ENCODE measurements at regions not wholly inside any gene's neighbourhood (a gene's known extent, or its start where the extent isn't known, plus 50 kb on each side); places are given as distances from the start of the nearest gene placed in this dataset.

DNA sequence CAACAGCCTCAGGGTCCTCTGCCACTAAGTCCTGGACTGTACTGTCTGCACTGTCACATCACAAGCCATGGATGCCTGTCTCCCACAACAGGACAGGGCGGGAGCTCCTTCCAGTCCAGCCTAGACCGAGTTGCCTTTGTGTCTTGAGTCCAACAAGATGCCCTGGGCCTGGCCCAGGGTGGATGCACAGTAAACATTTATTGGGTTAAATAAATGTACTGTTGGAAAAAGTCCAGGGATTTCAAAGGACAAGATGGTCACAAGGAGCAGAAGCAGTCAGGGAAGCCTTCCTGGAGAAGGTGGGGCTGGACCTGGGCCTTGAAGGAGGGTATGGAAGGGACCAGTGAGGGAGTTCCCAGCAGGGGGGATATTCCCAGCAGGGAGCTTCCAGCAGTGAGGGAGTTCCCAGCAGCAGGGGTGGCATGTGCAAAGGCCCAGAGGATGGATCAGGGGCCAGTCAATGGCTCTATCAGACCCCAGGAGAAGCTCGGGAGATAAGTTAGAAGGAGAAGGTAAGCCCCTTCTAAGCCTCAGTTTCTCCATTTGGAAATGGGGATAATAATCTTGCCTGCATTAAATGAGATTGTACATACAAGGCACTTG lies 72.7 kb upstream of the NEURL1B start:
- DNase-seq, result no peak

DNA sequence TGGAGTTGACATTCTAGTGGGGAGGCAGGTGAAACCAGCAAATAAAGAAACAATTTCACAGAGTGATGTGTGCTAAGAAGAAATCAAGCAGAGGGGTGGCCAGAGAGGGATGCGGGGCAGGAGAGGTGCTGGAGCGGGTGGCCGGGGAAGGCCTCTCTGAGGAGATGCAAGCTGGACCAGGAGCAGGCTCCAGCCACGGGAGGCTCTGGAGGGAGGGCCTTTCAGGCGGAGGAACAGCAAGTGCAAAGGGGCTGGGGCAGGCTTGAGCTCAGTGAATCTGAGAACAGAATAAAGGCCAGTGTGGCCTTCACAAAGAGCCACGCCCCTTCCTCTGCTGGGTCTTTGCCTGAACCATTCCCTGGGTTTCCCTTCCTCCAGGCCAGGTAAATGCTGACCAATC lies 73.2 kb upstream of the NEURL1B start:
- DNase-seq, result no peak

DNA sequence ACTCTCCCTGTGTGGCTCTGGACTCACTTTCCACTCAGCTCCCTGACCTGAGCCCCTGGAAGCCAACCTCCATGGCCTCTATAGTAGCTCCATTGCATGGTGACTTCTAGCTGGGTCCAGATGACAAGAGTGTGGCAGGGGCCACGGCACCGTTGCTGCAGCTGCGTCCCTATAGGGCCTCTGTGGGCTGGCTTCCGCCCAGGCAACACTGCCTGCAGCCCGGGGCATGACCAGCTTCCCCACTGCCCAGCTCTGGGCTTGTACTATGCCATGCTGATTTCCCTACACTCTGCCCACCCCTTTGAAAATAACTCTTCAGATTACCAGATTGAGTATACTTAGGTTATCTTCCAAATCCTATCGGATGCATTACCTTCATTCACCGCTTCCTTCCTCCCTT lies 73.8 kb upstream of the NEURL1B start:
- DNase-seq, result no peak

DNA sequence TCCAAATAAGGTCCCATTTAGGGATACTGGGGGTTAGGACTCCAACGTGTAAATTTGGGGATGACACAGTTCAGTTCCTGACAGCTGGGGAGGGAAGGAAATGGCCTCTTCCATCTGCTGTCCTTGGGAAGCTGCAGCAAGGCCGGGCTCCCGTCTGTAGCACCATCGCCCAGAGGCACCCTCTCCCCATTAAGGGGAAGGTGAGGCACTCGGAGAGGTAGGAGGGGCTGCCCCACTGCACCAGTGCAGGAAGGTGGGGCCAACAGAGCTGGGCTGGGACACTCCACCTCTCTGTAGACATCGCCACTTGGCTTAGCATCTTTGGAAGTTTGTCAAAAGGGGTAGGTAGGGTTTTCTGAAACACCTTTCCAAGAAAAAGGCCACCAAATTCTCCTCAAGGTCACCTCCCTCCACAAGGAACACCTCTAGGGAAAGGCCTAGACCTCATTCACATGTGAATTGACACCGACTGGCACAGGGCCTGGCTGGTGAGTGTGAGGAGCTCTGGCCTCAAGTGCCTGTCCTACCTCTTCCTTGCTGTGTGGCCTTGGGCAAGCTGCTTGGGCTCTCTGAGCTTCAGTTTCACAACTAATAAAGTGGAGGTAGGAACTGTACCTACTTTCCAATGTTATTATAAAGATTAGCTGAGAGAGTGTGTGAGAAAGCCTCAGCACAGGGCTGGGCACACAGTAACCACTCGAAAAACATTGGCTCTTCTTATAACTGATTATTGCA lies 75.0 kb upstream of the NEURL1B start:
- no peak for DNase-seq

DNA sequence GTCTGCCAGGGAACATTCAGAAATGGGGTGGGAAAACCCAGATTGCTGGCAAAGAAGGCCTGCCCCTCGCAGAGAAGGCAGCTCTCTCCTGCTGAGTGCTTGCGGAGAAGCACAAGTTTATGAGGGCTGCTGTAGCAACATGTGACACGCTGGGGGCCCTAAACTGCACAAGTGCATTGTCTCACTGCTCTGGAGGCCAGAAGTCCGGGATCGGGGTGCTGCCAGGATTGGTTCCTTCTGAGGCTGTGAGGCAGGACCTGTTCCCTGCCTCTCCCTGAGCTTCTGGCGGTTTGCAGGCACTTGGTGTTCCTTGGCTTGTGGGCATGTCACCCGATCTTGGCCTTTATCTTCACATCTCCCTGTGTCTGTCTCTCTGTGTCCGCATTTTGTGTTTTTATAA lies 75.6 kb upstream of the NEURL1B start:
- no peak for DNase-seq

DNA sequence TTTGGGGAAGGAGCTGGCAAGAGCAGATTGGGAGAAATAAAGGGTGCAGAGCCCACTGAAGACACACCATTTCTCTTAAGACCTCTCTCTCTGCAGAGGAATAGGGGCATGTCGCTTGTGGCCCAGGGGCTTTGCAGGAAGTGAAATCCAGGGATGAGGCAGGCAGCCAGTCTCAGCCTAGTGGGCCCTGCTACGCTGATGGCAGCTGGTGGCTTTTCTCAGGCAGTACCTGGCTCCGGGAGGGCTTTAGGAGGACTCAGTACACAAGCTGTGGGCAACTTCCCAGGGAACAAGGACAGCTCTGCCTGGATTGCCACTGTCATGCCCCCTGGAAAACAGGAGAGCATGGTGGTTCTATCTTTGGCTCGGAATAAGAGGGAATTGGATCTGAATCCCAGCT lies 76.2 kb upstream of the NEURL1B start:
- no peak for DNase-seq

DNA sequence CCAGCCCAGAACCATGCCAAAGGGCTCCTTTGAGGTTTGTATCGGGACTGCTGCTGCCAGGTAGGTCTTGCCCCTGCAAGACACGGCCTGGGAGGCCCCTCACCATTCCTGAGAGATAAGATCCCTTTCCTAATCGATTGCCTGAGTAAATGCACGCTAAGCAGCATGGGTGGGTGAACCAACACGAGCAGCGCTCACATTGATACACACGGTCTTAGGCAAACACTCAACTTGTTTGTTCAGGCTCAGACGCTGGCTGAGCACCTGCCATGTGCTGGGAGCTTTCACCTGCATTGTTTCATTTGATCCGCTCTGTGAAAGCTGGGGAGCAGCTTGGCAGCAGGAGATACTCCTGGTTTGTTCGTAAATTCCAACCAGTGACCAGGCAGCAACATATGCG lies 76.9 kb upstream of the NEURL1B start:
- DNase-seq, result no peak

DNA sequence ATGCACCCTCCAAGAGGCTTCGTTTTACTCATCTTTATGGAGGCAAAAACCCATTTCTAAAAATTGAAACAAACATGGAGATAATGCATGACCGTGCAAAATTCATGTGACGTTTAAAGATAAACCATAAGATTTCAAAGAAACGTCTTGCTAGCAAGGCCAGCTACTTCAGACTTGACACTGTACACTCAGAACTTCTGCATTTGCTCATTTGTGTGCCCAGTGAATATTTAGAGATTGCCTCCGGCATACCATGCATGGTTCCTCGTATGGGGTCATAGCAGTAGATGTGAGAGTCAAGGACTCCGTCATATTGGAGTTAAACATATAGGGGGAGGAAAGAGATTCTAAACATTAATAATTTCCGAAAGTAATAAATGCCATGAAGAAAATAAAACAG lies 78.6 kb upstream of the NEURL1B start:
- no peak for DNase-seq

DNA sequence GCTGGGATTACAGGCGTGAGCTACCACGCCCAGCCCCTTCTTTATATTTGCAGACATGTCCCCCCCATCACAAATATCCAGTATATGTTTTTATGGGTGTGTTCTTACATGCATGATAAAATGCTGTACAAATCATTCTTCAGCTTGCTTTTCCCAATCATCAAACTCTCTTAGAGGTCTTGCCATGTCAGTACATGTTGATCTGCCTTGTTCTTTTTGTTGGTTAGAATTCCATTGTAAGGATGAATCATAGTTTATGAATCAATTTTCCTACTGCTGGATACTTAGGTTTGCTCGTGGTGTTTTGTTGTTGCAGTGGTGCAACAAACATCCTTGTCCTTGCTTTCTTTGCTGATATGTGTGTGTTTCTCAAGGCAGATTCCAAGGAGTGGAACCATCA lies 79.9 kb upstream of the NEURL1B start:
- DNase-seq, result peak; percentile 9

DNA sequence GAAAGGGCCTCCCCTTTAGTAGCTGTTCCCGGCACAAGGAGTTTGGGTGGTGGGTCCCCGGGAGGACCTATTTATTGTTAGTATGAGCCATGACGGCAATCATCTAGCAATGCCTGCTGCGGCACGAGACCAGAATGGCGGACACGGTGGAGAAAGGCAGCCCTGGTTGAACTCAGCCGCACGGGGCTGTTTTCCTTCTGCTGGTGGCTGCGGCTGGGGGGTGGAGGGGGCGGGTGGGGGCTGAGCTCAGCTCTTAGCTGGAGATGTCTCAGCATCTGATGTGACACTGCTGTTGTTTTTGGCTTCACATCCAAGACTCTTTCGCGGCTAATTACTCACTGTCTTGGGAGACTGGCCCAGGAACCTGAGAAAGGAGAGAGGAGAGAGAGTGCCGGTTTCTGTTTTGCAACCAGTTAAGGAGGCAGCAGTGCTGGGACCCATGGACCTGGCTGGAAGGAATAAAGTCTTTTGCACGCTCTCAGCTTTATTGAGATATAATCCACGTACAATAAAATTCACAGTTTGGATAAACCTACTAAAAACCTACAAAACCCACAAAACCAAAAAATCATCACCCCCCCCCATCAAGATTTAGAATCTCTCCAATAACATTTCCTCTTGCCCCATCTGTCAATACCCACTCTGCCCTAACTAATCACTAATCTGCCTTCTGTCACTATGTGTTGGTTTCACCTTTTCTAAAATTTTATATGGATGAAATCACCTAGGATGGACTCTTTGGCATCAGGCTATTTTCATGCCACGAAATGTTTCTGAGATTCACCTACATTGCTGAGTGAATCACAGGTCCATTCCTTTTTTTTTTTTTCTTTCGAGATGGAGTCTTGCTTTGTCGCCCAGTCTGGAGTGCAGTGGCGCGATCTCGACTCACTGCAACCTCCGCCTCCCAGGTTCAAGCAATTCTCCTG lies 81.8 kb upstream of the NEURL1B start:
- DNase-seq, result peak; percentile 91

DNA sequence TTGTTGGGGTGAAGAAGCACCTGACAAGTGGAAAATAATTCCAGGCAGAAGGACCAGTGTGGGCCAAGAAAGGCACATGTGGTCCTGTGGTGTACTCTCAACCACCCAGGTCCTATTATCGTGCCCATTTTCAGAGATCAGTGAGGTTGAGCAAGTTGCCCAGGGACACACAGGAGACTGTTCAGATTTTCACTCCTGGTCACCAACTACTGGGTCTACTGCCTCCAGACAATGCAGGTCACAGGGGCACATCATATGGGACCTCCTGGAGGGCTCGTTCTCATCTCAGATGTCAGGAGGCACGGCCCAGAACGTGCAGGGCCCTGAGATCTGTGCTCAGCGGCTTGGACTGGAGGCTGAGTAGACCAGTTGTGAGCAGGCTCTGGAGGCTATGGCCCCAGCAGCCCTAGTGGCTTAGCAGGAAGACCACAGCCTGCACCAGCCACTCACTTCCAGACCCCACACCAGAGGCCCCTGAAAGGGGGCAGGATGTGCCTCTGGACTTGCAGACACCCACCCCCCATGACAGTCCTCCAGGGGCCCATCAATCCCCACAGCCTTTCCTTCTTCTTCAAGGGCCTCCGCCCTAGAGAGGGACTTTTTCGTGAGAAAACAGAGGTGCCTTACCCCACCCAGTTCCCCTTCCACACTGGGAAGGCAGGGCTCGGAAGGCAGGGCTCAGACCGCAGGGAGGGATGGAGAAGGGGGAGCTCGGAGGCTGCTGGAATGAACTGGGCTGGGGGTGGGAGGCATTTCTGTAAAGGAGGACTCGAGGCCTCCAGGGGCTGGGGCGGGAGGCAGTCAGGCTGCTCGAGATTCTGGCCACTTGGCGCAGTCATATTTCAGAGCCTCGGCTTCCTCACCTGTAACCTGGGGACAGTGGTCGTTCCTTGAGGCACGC lies 82.7 kb upstream of the NEURL1B start:
- DNase-seq, result no peak

DNA sequence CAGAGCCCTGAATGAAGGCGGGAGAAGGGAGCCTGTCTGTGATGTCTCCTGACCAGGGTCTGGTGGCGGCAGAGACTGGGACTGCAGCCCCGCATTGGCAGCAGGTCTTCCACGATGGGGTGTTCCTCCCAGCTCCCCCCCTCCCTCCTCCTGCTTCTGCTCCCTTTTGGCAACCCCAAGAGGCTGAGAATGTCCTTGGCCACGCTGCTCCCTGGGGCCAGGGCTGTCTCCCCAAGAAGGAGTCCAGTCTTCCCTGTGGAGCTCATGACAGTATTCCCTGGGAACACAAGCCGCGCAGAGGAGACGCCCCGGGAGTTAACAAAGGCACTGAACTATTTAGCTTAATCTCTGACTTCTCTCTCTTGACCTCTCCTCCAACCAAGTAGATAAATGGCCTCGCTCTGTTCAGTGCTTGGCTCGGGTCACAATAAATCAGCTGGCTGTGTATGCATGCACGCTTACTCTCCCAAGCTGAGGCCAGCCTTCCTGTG lies 84.0 kb upstream of the NEURL1B start:
- DNase-seq, result no peak

DNA sequence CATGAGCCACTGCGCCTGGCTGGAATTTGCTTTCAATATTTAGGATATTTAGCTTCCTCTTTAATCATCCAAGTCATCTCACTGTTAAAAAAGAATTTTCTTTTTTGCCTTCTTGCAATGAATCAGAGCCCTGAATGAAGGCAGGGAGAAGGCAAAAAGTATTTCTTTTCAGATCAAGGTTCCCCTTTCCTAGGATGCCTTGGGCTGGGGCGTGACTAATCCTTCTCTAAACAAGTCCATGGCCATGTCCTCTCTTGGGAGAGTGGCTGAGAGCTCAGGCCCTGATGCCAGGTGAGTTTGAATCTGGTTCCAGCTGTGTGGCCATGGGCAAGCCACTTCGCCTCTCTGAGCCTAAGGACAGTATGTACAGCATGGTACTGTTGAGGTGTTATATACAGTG lies 84.8 kb upstream of the NEURL1B start:
- DNase-seq, result no peak

DNA sequence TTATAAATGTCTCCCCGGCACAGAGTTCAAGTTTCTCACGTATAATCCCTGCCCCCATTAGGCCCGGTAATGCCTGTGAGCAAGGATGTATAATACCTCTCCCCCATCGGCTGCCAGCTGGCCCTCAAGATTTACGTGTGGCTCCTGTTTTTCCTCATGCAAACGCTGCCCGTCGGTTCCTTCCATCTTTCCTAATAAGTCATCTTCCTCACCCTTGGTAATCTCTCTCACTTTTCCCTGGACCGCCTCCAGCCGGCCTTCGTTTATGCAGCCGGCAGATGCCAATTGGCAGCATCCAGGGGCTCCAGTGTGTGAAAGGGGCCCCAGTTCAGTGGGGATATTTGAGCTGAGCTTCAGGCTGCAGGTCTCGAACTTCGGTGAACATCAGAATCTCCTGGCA lies 86.5 kb upstream of the NEURL1B start:
- DNase-seq, result no peak

DNA sequence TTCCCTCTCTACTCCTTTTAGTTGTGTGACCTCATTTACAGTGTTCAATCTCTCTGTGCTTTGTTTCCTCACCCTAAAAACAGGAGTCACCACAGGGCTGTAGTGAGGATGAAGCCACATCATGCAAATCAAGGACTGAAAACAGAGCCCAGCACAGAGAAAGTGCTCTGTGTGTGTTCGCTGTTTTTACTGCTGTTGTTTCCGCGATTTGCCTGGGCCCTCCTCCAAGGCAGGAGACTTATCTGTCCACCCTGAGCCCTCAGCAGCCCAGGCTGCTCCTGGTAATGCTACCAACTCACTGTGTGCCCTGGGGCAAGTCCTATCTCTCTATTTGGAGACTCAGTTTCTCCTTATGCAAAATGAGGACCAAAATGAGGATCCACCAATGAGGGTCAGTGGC lies 87.2 kb upstream of the NEURL1B start:
- no peak for DNase-seq

DNA sequence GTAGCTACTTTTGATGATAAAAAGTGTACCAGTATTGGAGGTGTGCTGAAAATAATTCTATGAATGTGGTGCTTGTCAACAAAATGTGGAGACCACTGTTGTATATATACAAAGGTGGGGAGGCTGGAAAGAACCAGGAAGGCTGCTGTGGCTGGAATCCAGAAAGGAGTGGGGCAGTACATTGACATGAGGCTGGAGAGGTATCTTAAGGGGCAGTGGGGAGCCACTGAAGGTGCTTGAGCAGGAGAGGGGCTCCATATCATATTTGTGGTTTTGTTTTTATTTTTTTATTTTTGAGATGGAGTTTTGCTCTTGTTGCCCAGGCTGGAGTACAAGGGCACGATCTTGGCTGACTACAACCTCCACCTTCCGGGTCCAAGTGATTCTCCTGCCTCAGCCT lies 87.9 kb upstream of the NEURL1B start:
- no peak for DNase-seq

DNA sequence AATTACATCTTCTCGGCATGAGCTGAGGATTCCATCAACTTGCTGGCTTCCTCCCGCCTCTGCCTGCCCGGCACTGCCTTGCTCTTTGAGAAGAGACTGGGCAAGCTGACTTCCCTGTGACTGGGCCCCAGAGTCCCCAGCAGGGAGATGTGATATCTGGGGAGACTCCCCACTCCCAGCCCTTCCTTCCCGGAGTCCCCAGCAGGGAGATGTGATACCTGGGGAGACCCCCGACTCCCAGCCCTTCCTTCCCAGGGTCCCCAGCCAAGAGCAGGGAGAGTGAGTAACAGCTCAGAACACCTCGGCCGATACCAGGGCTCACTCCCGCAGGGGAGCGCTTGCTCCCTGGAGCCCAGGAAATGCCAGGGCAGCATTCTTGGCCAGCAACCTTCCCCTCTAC lies 90.1 kb upstream of the NEURL1B start:
- no peak for DNase-seq

DNA sequence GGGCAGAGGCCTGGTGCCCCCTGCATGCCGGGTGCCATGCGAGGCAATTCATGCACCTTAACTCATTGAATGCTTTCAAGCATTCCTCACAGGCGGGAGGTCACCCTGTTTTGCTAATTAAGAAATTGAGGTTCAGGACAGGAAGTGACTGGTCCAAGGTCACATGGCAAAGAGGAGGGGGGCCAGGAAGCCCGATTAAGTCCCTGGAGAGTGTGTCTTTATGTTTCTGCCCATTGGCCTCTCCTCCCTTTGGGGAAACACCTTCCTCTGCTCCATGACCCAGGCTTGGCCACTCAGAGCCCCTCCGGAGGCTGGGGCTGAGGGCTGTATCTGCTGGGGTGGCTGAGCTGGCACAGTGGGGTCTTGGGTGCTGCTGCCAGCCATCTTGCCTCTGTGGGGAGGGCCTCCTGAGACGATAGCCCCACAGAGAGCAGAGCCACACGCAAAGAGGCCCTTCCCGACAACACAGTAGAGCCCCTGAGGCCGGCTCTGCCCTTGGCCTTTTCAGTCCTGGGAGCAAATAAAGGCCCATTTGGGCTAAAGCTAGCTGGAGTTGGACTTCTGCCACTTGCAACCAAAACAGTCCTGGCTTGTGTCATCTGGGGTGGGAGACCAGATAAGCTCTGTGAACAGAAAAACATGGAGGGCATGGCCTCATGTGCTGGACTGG lies 90.8 kb upstream of the NEURL1B start:
- no peak for DNase-seq

DNA sequence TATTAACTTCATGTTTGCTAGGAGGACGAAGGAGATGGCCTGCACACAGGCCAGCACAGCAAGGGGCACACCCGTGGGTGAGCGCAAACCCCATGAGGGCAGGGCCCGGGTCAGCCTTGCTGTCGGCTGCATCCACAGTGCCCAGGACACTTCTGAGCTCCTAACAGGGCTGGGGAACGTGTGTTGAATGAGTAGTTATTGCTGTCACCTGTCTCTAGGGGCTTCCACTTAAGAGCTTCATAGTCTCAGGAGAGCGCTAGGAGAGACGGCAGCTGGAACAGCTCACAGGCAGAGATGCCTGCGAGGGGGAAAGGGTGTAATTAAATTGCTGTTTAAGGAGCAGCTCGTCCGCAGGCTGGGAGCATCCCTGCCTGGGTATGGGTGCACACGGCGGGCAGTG lies 91.4 kb upstream of the NEURL1B start:
- DNase-seq, result no peak

DNA sequence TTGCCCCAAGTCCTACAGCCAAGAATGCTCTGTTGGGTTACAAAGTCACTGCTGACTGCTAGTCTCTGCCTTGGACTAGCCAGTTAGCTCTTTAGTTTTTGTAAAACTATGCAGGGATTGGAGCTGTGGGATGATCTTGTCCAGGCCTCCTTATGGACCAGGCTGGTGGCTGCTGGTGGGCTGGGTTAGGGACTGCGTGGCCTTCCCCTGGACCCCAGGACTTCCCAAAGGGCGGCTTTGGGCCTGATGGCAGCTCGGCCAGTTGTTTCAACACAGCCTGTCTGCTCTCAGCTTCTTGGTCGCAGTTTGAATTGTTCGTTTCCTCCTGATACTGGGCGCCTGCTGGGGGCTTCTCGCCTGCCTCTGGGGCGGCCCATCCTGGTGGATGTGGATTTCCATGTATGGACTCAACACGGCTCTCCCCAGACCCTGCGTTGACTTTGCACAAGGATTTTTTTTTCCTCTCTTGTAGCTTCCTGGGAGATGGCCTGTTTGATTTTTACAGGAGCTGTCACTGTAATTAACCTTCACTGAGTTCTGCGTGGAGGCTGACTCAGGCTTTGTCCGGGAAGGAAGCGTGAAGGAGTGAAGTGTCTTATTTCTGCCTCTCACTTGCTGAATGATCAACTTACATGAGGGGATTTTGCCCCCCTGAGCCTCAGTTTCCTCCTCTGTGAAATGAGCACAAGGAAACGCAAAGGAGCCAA lies 91.9 kb upstream of the NEURL1B start:
- no peak for DNase-seq

DNA sequence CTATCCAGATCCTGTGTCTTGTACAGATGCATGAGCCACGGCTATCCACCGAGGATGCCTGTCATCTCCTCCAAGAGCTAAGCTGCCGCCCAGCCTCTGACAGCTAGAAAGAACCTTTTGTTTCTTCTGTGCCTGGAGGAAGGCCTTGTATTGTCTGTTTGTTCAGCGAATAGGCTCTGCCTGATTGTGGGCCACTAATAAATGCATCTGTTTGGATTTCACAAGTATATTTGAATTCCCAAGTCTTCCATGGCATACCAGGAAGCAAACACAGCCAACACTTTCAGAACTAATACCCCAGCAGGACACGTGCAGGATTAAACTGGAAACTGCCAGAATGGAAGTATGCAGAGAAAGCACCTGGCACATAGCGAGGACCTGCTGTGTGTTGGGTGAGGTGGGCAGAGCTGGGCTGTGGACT lies 92.7 kb upstream of the NEURL1B start:
- no peak for DNase-seq
